Progenitor cell of endocrine pancreas (in vitro differentiated cells): ENCODE measurements at regions not wholly inside any gene's neighbourhood (a gene's known extent, or its start where the extent isn't known, plus 50 kb on each side); places are given as distances from the start of the nearest gene placed in this dataset.
"Not testable (repeated sequence)": the region's sequence is repeated elsewhere in the genome, so short reads cannot be mapped to it uniquely, and the experiment has no call there.

Source experiments
- DNase-seq: peaks from one replicate; pipeline ENCODE4 v3.0.0; 2021; ENCODE audit warnings: low spot score; ENCODE audit not compliant: unreplicated experiment
- H3K27ac Mint-ChIP-seq: 2 replicates; pipeline ENCODE4 v1.8.0; 2021; ENCODE audit warnings: mild to moderate bottlenecking, moderate library complexity, mixed read lengths
- H3K27me3 Mint-ChIP-seq: 2 replicates; pipeline ENCODE4 v1.8.0; 2021; ENCODE audit warnings: mixed read lengths
- H3K36me3 Mint-ChIP-seq: 2 replicates; pipeline ENCODE4 v1.8.0; 2022; ENCODE audit warnings: mixed read lengths; ENCODE audit not compliant: insufficient read depth
- H3K4me1 Mint-ChIP-seq: 2 replicates; pipeline ENCODE4 v1.8.0; 2021; ENCODE audit warnings: low read depth, mixed read lengths
- H3K4me3 Mint-ChIP-seq: 2 replicates; pipeline ENCODE4 v1.8.0; 2021; ENCODE audit warnings: low read depth, mild to moderate bottlenecking, moderate library complexity, mixed read lengths
- H3K9me3 Mint-ChIP-seq: 2 replicates; pipeline ENCODE4 v1.8.0; 2021; ENCODE audit warnings: low read depth, mixed read lengths
- CTCF ChIP-seq: fragments of 200-600 bp; sonication (generic); IDR thresholded peaks from one replicate; pipeline ENCODE4 v1.5.0; 2021; ENCODE audit warnings: antibody characterized with exemption, mild to moderate bottlenecking; ENCODE audit not compliant: unreplicated experiment

DNA sequence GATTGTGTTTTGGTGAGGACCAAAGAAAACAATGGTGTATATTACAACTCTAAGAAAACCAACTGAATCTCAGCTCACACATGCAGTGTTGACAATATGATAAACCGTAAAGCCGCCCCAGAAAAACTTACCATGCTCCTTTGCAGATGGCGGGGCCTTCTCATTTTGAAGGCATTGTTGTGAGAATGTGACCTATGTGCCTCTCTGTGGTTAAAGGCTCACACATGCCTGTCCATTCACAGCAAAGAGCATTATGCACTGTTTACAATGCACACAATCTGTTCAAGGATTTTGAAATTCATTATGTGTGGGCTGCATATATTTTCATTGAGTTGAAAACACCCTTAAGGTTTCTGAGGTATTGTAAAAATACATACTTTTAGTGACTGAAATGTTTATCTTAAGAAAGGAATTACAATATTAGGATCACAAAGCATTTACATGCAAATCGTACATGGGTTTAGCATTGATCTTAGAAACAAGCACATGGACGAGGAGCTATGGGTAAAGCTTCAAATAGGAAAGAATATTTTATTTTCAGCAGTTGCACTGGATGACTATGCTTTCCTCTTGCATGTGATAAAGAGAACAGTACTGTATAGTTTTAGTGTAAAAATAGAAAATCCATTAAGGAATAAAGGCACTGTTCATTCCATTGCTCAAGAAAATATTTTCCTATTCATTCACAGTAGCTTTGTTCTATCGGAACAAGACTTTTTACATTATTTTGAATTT lies 334.3 kb downstream of the ARL4A start:
- no peak overlapping the region for H3K27ac Mint-ChIP-seq
- peaks cover 23% of the 10 kb centered on the region for H3K4me1 Mint-ChIP-seq
- H3K9me3 Mint-ChIP-seq, result no peaks in the 10 kb centered on the region
- no peak for DNase-seq
- H3K27me3 Mint-ChIP-seq, result no peaks in the 10 kb centered on the region
- H3K4me3 Mint-ChIP-seq, result no peak overlapping the region
- TF ChIP-seq CTCF, result no peak
- H3K36me3 Mint-ChIP-seq, result no peaks in the 10 kb centered on the region

GRCh38 chr7:13024121-13024674 lies 336.8 kb downstream of the ARL4A start:
- Mint-ChIP-seq H3K4me1 (peaks cover 14% of the 10 kb centered on the region), H3K27me3 (no peaks in the 10 kb centered on the region), H3K4me3 (no peak overlapping the region), H3K9me3 (no peaks in the 10 kb centered on the region), H3K36me3 (no peaks in the 10 kb centered on the region), H3K27ac (no peak overlapping the region)
- no peak for TF ChIP-seq CTCF
- DNase-seq, result no peak

- H3K27ac Mint-ChIP-seq, H3K27me3 Mint-ChIP-seq, H3K9me3 Mint-ChIP-seq, H3K36me3 Mint-ChIP-seq, H3K4me3 Mint-ChIP-seq, DNase-seq: not testable (repeated sequence)
- peaks cover 14% of the 10 kb centered on the region for H3K4me1 Mint-ChIP-seq
Measured at GRCh38 chr7:13025043-13025442, 337.6 kb downstream of the ARL4A start.

DNA sequence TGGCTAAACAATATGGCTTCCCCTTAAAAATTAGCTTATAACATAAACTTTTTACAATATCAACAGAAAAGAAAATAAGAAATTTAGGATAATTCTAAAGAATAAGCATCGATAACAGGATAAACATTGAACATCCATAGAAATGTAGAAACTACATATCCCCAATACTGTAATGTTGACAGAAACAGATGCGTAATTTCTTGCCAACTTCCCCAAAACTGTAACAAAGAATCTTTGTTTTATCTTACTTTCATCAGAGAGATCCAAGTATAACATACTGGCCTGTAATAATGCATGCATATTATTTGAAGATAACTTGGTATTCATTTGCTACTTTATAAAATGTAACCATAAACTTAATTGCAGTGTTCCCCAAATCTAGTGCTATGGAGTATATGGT lies 339.9 kb downstream of the ARL4A start:
- H3K4me1 Mint-ChIP-seq, result peaks cover 3% of the 10 kb centered on the region
- H3K9me3 Mint-ChIP-seq, result no peaks in the 10 kb centered on the region
- DNase-seq, result no peak
- H3K27me3 Mint-ChIP-seq, result no peaks in the 10 kb centered on the region
- H3K36me3 Mint-ChIP-seq, result no peaks in the 10 kb centered on the region
- no peak overlapping the region for H3K4me3 Mint-ChIP-seq
- no peak for TF ChIP-seq CTCF
- H3K27ac Mint-ChIP-seq, result no peak overlapping the region

DNA sequence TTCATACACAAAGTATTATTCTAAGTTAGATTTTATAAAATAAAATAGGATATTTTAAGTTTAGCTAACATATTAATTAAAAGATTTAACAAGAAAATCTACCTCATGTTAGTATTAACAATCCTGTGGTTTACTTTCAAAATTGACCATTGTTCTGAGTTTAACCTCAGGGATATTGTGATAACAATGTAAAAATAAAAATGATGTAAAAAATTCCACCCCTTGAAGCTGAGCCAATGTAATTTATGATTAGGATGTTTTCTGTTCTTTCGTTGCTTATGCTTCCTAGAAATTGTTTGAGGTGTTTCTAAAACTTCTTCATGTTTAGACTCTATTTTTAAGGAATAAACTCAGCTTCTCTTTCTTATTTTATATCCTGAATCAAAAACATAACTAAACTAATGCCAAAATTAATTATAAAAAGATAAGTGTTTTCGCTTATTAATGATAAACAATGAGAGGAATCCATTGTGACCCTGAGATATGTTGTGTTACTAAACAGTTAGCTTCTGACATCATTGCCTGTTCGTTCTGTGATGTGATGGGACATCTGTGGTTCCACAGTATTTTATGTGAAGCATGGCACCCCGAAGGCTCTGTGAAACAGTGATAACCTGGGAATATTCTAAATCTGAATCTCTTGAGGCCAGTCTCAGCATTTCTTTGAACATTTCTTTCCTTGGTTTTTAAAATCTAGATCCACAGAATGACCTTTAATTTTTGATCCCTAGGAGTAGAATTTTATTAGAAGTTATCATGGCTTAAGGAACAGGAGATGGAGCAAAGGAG lies 340.8 kb downstream of the ARL4A start:
- no peak for TF ChIP-seq CTCF
- H3K4me3 Mint-ChIP-seq, result no peak overlapping the region
- no peaks in the 10 kb centered on the region for H3K36me3 Mint-ChIP-seq
- H3K27ac Mint-ChIP-seq, result no peak overlapping the region
- H3K4me1 Mint-ChIP-seq, result peaks cover 1% of the 10 kb centered on the region
- H3K27me3 Mint-ChIP-seq, result no peaks in the 10 kb centered on the region
- DNase-seq, result no peak
- H3K9me3 Mint-ChIP-seq, result no peaks in the 10 kb centered on the region
